Upper lobe of left lung (tissue), 6 donors: ENCODE measurements at regions not wholly inside any gene's neighbourhood (a gene's known extent, or its start where the extent isn't known, plus 50 kb on each side); places are given as distances from the start of the nearest gene placed in this dataset.

ENCODE experiments used
- ATAC-seq, 2 donors: fragments of 200-7000 bp; cut with Tn5 transposase; one replicate each; pipeline ENCODE4 v1.9.1; 2022; ENCODE audit warnings: mild to moderate bottlenecking in 2 of 2, moderate library complexity in 2 of 2; ENCODE audit not compliant: low FRiP score in 2 of 2
- DNase-seq, 2 donors: peaks; one replicate each; pipeline ENCODE4 v3.0.0-alpha.2; 2019 to 2020
- H3K27ac ChIP-seq, 4 donors: fragments of 200-600 bp; sonication (generic); one replicate each; pipeline ENCODE4 v1.5.1; 2016 to 2019
- H3K27me3 ChIP-seq, 4 donors: fragments of 200-600 bp; sonication (generic); one replicate each; pipeline ENCODE4 v1.5.1; 2017 to 2019
- H3K36me3 ChIP-seq, 4 donors: fragments of 200-600 bp; sonication (generic); one replicate each; pipeline ENCODE4 v1.5.1; 2016 to 2019
- H3K4me1 ChIP-seq, 4 donors: fragments of 200-600 bp; sonication (generic); one replicate each; pipeline ENCODE4 v1.5.1; 2018 to 2019
- H3K4me3 ChIP-seq, 4 donors: fragments of 200-600 bp; sonication (generic); one replicate each; pipeline ENCODE4 v1.5.1; 2017 to 2019; ENCODE audit warnings: mild to moderate bottlenecking in 2 of 4, moderate library complexity in 1 of 4
- H3K9me3 ChIP-seq, 4 donors: fragments of 200-600 bp; sonication (generic); one replicate each; pipeline ENCODE4 v1.5.1; 2018 to 2019
- CTCF ChIP-seq, 6 experiments: fragments of 450-650 bp in 4 of 6; fragments of 200-600 bp in 2 of 6; sonication (generic) in 2 of 6; IDR thresholded peaks; one replicate each; pipeline ENCODE4 v1.5.1; 2016 to 2019; ENCODE audit warnings: antibody characterized with exemption in 6 of 6
- EP300 ChIP-seq, 4 donors: sonication (generic); formaldehyde crosslinking; IDR thresholded peaks; one replicate each; pipeline ENCODE4 v1.5.1; 2017; ENCODE audit warnings: antibody characterized with exemption in 4 of 4, control low read depth in 2 of 4
- POLR2A ChIP-seq, 4 donors: fragments of 450-650 bp; IDR thresholded peaks; one replicate each; pipeline ENCODE4 v1.5.1; 2016 to 2017; ENCODE audit warnings: antibody characterized with exemption in 4 of 4, mild to moderate bottlenecking in 2 of 4
- POLR2AphosphoS5 ChIP-seq, 2 donors: sonication (generic); formaldehyde crosslinking; IDR thresholded peaks; one replicate each; pipeline ENCODE4 v1.5.1; 2017; ENCODE audit warnings: antibody characterized with exemption in 2 of 2
- whole genome bisulfite sequencing, 2 donors: methylation state at CpG; one replicate each; pipeline ENCODE4 v1.1.5; 2017 to 2018; 5-methylcytosine and 5-hydroxymethylcytosine counted together
- donor health status: DM: no; HTN: no; CAD: no; lungs with moderate emphysema.
- donor health status: DM: no; HTN: yes; CAD: no; lungs with severe emphysema.

- WGBS, 2 donors: 74 to 75% methylated on average over 2 of the region's 2 CpGs
- H3K4me3 ChIP-seq: no peak overlapping the region
- no peaks in the 10 kb centered on the region for H3K36me3 ChIP-seq
- H3K27ac ChIP-seq: peak overlapping the region in 3 of 4 donors; percentile 46 to 70 (median 61)
- TF ChIP-seq POLR2AphosphoS5 (IDR thresholded peaks at IDR 0.05): no peak
- TF ChIP-seq POLR2A (IDR thresholded peaks at IDR 0.05): no peak
- no peak for TF ChIP-seq CTCF (IDR thresholded peaks at IDR 0.05)
- no peak for TF ChIP-seq EP300 (IDR thresholded peaks at IDR 0.05)
- DNase-seq (no peak), ATAC-seq (no peak)
- no peaks in the 10 kb centered on the region for H3K9me3 ChIP-seq
- H3K4me1 ChIP-seq: peaks cover 0 to 4% (median 0%) of the 10 kb centered on the region in 4 donors
- no peaks in the 10 kb centered on the region for H3K27me3 ChIP-seq
Measured at GRCh38 chr9:109860521-109860920, 80.5 kb downstream of the PALM2AKAP2 start.

GRCh38 chr9:109861499-109861898 lies 81.5 kb downstream of the PALM2AKAP2 start:
- H3K9me3 ChIP-seq: no peaks in the 10 kb centered on the region
- 61 to 64% methylated on average over 4 of the region's 4 CpGs for WGBS, 2 donors
- H3K27ac ChIP-seq: peak overlapping the region in 2 of 4 donors; percentile 33 to 61
- TF ChIP-seq POLR2AphosphoS5 (IDR thresholded peaks at IDR 0.05) (peak in 1 of 2 donors; percentile 13), CTCF (IDR thresholded peaks at IDR 0.05) (no peak)
- no peak overlapping the region for H3K4me3 ChIP-seq
- no peak for DNase-seq
- peak in 1 of 2 donors; percentile 63 for ATAC-seq
- H3K36me3 ChIP-seq: no peaks in the 10 kb centered on the region
- no peaks in the 10 kb centered on the region for H3K27me3 ChIP-seq
- H3K4me1 ChIP-seq: peaks cover 0 to 4% (median 0%) of the 10 kb centered on the region in 4 donors

GRCh38 chr9:109861918-109862317 lies 81.9 kb downstream of the PALM2AKAP2 start:
- no peaks in the 10 kb centered on the region for H3K9me3 ChIP-seq
- TF ChIP-seq POLR2AphosphoS5 (IDR thresholded peaks at IDR 0.05): no peak
- no peak for TF ChIP-seq POLR2A (IDR thresholded peaks at IDR 0.05)
- TF ChIP-seq CTCF (IDR thresholded peaks at IDR 0.05): no peak
- no peak for TF ChIP-seq EP300 (IDR thresholded peaks at IDR 0.05)
- H3K4me1 ChIP-seq: peaks cover 0 to 4% (median 0%) of the 10 kb centered on the region in 4 donors
- ATAC-seq (peak in 1 of 2 donors; percentile 29), DNase-seq (no peak)
- H3K27me3 ChIP-seq: no peaks in the 10 kb centered on the region
- no peaks in the 10 kb centered on the region for H3K36me3 ChIP-seq
- H3K27ac ChIP-seq: peak overlapping the region in 1 of 4 donors; percentile 33
- H3K4me3 ChIP-seq: no peak overlapping the region

GRCh38 chr9:109862452-109862851 lies 82.5 kb downstream of the PALM2AKAP2 start:
- WGBS, 2 donors: 66 to 75% methylated on average over 3 of the region's 3 CpGs
- H3K9me3 ChIP-seq: no peaks in the 10 kb centered on the region
- TF ChIP-seq POLR2A (IDR thresholded peaks at IDR 0.05): no peak
- H3K4me3 ChIP-seq: no peak overlapping the region
- no peak for DNase-seq
- peak overlapping the region in 3 of 4 donors; percentile 8 to 27 (median 21) for H3K27ac ChIP-seq
- H3K27me3 ChIP-seq: no peaks in the 10 kb centered on the region
- peaks cover 0 to 4% (median 0%) of the 10 kb centered on the region in 4 donors for H3K4me1 ChIP-seq
- no peak for ATAC-seq
- H3K36me3 ChIP-seq: no peaks in the 10 kb centered on the region

- WGBS, 2 donors: 76 to 79% methylated on average over 3 of the region's 3 CpGs
- no peaks in the 10 kb centered on the region for H3K36me3 ChIP-seq
- peak overlapping the region in 2 of 4 donors; percentile 16 to 32 for H3K27ac ChIP-seq
- H3K4me3 ChIP-seq: no peak overlapping the region
- H3K27me3 ChIP-seq: no peaks in the 10 kb centered on the region
- H3K9me3 ChIP-seq: no peaks in the 10 kb centered on the region
- ATAC-seq (no peak), DNase-seq (no peak)
- no peak for TF ChIP-seq CTCF (IDR thresholded peaks at IDR 0.05)
- peak in 1 of 2 donors; percentile 21 for TF ChIP-seq POLR2AphosphoS5 (IDR thresholded peaks at IDR 0.05)
- H3K4me1 ChIP-seq: peaks cover 0 to 4% (median 0%) of the 10 kb centered on the region in 4 donors
Measured at GRCh38 chr9:109863961-109864360, 84.0 kb downstream of the PALM2AKAP2 start.
